GM18867 (cell line): ENCODE measurements at regions not wholly inside any gene's neighbourhood (a gene's known extent, or its start where the extent isn't known, plus 50 kb on each side); places are given as distances from the start of the nearest gene placed in this dataset.
"Not testable (repeated sequence)": the region's sequence is repeated elsewhere in the genome, so short reads cannot be mapped to it uniquely, and the experiment has no call there.

Experiments used
- ATAC-seq: cut with Tn5 transposase; IDR thresholded peaks from one replicate; pipeline ENCODE4 v1.9.1; 2021; ENCODE audit warnings: mild to moderate bottlenecking, moderate library complexity; ENCODE audit not compliant: unreplicated experiment

DNA sequence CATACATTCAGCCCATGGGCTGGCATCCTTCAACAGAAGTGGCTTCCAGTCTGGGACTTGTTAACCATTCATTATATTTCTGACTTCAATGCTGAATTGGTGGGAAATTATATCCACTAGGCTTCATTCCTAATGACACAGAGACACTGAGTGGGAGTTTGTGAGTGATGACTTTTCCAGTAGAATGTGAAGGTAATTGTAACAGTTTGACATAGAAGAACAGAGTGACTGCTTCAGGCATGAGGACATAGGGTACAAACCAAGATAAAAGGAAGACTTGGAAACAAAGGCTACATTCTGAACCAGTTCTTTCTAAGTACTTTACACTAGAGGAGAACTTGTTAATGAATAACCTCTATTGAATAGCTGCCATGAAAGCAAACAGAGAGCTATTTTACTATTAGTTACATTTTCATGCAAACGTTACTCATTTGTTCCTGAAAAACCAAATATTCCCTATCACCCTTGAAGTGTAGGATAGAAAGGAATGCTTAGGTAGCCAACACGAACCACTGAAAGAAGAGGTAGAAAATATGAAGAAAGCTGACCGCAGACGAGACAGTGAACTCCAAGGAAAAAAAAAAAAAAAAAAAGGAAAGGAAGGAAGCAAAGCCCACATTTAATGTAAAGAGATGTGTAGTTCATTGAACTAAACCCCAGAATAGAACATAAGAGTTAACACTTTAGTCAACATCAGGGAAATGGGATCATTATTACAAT, 237.0 kb upstream of the SEMA3C start:
- ATAC-seq = no peak

DNA sequence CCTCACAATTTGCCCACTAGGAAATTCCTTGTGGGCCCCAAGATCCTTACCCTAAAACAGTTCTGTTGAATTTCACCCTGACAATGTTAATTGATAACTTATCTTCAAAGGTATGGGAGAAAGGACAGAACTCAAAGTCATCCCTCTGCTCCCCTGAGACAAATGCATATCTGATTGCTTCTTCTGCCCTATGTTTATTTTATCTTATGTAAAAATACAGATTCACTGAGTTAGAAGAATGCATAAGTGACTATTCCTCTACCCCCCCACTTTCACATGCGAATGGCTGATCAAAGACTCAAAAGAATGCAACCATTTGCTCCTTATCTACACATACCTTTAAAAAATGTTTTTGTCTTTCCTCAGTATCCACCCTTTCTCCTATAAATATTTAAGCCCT, 235.7 kb upstream of the SEMA3C start:
- no peak for ATAC-seq

DNA sequence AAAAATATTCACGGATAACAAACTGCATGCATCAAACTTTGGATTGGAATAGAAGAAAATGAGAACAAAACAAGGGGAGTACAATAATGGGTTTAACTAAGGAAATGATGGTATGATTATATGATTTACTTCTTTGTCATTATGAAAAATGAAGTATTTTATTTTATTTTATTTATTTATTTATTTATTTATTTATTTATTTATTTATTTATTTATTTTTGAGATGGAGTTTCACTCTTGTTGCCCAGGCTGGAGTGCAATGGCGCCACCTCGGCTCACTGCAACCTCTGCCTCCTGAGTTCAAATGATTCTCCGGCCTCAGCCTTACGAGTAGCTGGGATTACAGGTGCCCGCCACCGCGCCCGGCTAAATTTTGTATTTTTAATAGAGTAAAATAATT, 234.1 kb upstream of the SEMA3C start:
- not testable (repeated sequence) for ATAC-seq

DNA sequence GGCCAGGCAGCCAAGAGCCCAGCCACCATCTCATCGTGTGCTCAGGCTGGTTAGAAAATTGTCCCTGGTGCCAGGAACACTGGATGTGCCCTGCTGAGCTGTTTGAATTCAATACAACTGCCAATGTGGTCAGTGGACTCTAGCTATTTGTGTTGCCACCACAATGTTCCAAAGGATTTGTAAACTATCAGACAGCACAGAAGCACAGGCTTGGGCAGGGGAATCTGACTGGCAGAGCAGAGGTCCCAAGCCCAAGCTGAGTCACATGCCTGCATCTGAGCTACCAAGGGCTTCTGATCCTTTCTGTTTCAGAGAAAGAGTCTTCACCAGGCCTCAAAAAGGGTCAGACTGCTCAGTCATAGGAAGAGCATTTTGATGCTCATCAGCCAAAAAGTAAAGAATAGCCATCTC, 232.1 kb upstream of the SEMA3C start:
- ATAC-seq = no peak

DNA sequence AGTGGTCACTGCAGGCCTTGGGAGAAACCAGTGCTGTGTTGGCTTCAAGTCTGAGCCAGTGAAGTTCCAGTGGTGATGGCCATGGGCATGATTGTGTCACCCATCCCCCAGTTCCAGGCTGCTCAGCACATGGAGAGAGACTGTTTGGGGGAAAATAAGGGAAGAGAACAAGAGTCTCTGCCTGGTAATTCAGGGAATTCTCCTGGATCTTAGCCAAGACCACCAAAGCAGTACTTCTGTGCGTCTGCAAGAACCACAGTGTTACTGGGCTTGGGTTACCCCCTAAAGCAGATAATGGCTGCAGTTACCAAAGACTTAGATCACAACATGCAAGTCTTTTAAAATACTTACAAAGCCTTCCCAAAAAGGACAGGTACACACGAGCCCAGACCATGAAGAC, 225.0 kb upstream of the SEMA3C start:
- no peak for ATAC-seq

DNA sequence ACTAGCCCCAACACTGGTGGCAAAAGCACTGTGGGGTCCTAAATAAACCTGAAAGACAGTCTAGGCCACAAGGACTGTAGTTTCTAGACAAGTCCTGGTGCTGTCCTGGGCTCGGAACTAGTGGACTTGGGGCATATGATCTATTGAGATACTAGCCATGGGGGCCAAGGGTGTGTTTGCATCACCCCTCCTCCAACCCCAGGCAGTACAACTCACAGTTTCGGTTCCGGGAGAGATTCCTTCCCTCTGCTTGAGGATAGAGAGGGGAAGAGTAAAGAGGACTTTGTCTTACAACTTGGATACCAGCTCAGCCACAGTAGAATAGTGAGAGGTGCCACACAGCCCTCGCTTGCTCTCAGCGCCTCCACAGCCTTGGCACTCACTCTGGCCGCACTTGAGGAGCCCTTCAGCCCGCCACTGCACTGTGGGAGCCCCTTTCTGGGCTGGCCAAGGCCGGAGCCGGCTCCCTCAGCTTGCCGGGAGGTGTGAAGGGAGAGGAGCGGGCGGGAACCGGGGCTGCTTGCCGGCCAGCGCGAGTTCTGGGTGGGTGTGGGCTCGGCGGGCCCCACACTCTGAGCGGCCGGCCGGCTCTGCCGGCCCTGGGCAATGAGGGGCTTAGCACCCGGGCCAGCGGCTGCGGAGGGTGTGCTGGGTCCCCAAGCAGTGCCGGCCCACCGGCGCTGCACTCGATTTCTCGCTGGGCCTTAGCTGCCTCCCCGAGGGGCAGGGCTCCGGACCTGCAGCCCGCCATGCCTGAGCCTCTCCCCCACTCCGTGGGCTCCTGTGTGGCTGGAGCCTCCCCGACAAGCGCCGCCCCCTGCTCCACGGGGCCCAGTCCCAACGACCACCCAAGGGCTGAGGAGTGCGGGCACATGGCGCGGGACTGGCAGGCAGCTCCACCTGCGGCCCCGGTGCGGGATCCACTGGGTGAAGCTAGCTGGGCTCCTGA, 222.7 kb upstream of the SEMA3C start:
- ATAC-seq = not testable (repeated sequence)

DNA sequence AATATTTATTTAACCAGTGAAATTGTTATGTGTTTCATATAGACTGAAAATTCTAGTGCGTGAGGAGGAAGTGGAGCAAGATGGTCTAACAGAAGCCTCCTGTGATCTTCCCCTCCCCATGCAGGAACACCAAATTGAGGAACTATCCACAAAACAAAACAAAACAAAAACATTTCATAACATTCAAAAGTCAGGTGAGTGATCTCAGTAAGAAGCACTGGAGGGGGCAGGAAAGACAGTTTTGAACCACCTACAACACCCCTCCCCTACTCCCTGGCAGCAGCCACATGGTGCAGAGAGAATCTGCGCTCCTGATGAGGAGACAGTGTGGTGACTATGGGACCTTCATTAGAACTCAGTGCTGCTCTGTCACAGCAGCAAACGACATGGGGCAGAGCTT, 221.9 kb upstream of the SEMA3C start:
- no peak for ATAC-seq

DNA sequence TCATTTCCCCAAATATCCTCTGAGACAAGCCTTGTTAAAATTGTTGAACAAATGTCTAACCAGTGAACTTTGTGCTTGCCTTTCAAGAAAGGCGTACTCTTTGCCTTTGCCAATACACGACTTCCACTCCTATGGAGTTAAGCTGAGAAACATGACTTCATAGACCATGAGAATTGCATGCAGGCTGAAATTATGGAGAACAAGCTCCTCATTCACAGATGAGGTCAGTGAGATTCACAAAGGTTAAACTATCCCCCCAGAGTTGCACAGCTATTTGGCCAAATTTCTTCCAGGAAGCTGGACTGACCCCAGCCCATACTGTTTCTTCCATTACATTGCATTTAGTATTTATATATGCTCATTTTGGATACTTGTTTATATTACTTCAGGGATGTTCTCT, 221.4 kb upstream of the SEMA3C start:
- ATAC-seq = no peak

DNA sequence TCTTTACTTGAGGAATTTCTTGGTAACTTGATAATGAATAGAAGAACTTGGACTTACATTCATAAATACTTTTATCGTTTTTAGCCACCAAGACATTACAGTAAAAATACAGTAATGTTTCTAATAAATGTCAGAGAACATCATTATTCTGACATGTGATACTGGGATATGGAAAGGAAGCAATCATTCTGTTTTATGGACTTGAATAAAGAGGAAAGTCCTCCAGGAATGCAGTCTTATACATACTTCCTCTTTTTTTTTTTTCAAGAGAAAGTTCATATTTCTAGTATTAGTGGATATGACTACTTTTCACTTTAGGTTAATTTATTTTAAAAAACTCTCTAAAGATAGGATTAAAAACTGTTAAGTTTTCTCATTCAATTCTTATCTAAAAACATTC, 220.0 kb upstream of the SEMA3C start:
- ATAC-seq = no peak

DNA sequence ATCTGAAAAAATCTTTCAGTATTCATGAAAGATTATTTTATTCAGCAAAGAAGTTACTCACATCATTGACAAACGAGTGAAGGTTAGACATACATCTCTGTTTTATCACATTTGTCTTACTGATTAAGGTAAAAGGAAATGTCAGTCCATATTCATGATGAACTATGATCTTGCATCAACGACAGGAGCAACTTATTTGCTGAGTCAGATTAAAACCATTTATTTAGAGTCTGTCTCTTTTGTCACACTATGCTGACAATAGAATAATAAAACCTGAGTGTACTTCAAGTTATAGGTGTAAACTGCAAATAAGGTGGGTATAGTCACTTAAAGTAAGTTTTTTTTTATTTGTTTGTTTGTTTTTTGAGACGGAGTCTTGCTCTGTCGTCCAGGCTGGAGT, 216.5 kb upstream of the SEMA3C start:
- no peak for ATAC-seq

DNA sequence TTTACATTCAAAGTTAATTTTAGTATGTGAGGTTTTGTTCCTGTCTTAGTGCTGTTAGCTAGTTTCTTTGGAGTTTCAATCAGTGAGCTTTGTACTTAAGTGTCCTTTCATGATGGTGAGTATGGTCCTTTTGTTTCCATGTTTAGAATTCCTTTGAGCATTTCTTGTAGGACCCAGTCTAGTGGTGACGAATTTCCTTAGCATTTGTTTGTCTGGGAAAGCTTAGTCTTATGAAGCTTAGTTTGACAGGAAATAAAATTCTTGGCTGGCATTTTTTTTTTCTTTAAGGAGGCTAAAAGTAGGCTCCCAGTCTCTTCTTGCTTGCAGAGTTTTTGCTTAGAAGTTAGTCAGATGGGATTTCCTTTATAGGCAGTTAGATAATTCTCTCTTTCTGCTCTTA, 209.2 kb upstream of the SEMA3C start:
- no peak for ATAC-seq

DNA sequence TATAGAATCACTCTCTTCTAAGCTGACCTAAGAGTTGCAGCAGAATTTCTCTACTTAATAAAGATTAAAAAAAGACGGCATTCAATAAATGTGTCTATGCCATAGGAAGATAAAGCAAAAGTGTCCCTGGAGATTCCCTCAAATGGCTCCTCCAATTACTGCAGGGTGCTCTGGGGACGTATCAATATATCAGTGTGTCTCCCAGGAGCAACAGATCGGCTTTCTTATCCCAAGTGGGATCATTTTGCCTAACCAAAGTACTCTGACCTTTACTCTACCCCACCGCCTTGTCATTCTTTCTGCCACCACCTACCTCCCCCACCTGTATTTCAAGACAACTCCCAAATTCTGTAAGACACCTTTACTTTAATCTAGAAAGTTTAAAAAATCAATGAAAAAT, 202.0 kb upstream of the SEMA3C start:
- ATAC-seq = no peak

DNA sequence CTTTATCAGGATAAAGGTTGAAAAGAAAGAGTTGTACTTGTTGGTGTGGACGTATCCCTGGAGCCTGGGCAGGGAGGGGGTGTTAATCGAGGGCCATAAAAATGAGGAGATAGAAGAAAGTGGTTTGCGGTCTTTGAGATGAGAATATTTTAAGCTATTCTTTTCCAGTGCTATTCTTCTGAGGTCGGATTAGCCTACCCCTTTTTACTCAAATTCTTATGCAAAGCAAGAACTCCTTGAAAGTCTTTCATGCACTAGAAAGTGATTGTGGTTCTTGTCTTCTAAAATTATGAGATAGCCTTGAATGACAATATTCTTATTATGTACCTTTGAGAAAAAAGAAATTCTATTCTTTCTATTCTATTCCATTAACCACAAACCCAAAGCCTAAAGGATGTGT, 201.3 kb upstream of the SEMA3C start:
- ATAC-seq = no peak

DNA sequence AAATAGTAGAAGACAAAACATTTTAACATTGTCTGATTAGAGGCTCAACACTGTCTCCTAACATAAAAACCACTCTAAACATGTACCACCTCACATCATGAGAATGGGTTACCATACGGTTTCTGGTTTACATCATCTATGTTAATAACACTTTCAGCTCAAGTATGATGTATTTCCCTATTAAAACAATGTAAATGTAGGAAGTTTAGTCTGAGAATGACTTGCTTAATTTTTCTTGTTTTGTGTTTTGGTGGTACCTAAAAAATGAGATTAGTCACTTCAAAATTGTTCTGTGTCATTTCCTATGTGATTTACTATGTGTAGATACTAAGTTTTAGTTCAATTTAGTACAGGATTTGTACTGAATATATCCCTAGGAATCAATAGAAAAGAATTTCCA, 195.8 kb upstream of the SEMA3C start:
- no peak for ATAC-seq

DNA sequence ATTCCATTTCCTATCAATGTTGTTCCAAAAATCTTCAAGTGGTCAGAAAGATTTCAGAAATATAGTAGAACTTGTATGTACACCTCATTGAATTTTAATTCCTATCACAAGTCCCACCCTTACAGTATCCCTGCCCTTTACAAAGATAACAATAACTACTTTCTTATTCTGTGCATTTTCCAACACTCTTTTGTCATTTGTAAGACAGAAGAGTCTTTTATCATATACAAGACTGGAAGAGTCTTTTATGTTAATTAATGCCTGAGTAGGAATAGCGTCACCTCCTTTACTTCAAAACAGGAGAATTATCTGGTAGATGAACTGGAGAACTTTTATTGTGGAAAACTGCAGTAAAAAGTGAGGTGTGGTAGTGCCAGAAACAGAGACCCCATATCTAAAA, 193.9 kb upstream of the SEMA3C start:
- ATAC-seq = no peak

DNA sequence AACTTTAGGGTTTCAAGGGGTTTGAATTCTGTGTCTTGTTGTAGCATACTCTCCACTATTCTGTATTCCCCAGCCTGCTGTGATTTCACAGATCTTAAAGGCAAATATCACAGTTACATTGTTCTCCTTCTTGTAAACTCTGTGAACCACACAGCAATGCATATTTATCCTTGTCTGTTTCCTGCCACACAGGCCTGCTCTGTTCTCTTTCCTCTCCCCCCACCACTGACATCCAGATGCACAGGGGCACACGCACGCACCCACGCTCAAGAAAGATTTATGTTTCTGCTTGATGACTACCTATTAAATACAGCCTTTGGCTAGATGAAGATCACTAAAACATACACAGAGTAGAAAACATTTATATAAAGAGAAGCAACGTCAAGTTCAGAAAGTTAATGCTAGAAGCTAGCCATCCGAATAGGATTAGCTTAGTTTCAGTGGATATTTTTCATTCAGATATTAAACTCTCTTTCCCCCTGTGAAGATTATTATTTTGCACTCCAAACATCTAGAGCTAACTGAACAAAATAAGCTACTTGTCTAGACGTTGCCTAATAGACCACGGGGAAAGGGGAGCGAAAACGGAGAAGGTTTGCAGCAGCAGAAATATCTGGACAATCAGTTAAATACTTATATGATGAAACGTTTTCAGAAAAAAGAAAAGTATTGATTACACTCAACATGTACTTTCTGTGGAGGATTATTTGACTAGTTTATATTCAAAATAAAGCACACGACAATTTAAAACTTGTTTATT, 193.1 kb upstream of the SEMA3C start:
- no peak for ATAC-seq

DNA sequence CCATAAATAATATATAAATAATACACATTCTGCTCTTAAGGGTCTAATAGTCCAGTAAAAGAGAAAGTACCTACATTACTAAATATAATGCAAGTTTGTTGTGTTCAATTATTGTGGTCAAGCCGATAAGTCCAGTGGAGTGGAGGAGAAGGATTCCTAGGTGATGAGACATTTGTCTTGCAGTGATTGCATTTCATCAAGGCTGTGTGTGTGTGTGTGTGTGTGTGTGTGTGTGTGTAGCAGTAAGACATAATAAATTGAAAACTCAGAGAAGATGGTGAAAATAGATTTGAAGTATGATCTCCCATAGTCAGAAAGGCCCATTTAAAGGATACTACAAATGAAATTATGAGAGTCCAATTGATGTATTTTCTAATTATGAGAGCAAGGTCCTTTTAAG, 192.5 kb upstream of the SEMA3C start:
- no peak for ATAC-seq

DNA sequence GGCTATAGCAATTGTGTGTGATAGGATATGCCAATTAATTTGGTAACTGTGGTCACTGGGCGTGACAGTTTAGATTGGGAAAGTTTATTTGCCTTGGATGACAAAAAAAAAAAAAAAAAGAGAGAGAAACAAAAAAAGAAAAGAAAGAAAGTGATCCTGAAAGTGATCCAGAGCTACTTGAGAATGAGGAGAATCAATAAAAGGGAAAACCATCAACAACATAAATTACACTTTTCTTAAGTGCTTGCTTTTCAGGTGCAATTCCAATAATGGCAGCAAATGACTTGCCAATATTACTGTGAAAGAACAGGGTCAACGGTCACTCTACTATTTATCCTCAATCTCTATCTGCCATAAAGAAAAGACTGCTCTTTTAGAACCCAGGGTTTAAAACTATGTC, 191.8 kb upstream of the SEMA3C start:
- no peak for ATAC-seq

DNA sequence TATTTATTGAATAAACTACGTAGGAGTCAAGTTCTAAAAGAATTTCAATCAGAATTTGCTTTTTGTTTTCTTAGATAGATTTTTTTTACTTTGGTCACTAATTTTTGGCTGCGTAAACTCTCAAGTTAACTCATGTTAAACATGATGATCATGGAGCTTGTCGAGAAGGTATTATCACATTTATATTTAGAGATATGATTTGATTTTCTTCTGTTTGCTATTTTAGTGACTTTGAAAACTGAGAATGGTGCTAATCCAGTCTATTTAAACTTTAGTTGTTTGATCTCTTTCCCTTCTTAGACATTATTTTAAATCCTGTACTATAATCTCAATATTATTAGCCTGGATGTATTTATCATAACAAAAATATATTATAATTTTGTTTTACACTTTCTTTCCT, 179.4 kb upstream of the SEMA3C start:
- no peak for ATAC-seq

DNA sequence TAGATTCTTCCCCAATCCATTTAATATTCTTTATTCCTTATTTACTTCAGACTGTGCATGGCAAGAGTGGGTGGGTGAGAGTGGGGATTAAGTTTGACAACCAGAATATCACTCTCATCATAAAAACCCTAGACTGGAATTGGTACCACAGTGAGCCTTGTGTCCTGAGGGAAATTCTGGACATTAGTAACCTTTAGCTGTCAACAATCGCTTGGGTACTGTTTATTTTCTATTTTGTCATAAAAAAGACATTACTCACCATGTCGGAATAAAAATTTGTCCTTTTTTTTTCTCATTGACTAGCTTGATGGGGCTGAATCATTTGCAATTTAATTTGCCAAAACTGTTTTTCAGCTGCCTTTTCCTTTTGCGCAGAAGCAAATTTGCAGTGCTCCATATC, 176.1 kb upstream of the SEMA3C start:
- no peak for ATAC-seq

DNA sequence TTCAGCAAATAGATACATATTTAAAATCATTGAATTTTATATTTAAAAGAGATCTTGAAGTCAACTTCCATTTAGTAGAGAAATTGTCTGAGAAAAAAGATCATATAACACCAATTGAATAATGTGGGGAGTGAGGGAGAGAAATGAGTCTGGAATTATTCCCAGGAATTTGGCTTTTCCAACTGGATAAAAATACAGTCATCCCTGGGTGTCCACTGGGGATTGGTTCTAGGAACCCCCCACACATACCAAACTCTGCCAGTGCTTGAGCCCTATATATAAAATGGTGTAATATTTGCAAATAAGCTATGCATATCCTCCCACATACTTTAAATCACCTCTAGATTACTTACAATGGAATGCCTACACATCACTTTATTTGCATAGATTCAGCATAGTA, 162.8 kb upstream of the SEMA3C start:
- no peak for ATAC-seq

DNA sequence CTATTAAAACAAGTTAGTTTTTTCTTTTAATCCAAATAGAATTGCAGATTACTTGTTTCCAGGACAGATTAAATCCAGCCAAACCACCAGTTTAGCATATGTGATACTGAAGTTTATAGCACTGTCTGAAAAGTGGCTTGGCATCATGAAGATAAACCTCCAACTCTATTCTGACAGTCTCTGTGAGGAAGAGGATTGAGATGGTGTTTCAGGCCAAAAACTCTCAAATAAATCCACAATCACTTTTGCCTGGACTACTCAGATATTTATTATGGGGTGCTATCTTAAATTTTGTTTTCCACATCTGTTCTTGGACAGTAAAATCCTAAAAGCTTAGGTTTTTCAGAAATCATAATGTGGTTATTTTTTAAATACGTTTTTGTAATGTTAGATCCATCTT, 161.7 kb upstream of the SEMA3C start:
- ATAC-seq = no peak
